ENCODE measurements at regions not wholly inside any gene's neighbourhood (a gene's known extent, or its start where the extent isn't known, plus 50 kb on each side); places are given as distances from the start of the nearest gene placed in this dataset.

DNA sequence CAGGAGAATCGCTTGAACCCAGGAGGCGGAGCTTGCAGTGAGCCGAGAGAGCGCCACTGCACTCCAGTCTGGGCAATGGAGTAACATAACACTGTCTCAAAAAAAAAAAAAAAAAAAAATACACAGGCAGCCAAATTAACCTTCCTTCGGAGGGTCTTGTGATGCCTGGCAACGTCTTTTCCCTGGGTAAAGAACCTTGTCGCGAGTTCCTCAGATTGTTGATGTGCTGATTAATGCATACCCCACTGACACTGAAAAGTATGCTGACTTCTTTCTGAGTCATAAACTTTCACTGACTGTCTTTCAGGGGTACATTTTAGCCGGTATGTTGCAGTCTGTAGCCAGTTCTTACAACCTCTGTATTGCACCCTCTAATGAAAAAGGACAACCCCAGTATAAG, 95.1 kb upstream of the SOD1 start:
- DNase-seq, result peak; percentile 22

- no peak for DNase-seq
These were observed 99.0 kb upstream of the SOD1 start for GRCh38 chr21:31560479-31560878.

- peak; percentile 98 for DNase-seq
These were observed 99.9 kb upstream of the SOD1 start for GRCh38 chr21:31559368-31560119.

DNA sequence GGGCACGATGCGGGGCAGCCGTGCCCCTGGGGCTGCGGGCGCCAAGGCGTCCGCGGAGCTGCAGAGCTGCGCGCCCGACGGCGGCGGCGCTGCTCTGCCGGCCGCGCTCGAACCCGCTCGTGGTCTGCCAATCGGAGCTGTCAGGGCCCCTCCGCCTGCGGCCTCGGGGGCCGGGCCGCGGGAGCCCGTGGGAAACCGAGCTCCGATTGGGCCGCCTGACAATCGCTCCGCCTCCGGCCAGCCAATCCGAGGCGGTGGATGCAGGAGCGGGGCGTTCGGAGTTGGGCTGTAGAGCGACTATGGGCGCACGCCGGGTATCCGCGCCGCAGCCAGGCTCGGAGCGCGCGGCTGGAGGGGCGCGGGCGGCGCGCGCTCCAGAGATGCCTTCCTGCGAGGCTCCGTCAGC, 100.5 kb upstream of the SOD1 start:
- peak; percentile 95 for DNase-seq

DNA sequence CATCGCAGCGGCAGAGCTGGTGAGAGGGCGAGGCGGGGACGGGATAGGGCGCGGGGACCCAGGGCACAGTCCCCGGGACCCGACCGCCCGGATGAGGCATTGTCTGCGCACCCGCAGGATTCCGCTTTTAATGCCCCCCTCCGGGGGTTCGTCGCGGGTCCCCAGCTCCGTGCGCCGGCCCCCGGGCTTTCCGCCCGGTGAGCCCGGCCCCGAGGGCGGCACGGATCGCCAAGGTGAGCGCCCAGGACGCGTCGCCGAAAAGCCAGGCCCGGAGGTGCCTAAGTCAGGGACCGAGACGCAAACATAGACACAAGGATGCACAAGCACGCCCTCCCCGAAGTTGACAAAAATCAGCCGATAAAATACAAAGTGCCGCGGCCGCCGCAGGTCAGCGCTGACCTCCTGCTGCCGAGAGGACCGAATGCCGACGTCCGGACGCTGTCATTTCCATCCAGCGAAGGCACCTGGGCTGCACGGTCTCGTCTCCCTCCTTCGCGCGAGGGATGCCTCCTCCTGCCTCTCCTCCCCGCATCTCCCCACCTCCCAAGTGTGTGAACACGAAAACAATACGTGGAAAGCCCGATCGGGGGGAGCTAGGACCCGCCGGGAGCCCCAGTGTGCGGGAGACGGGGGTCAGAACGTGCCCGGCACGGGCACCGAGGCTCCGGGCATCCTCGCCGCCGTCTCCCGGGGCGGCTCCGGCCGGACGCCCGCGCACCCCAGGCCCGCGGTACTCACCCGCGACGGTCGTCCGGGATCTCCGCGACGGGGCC, 101.1 kb upstream of the SOD1 start:
- DNase-seq, result peak; percentile 77

GRCh38 chr21:31557421-31558188, 101.9 kb upstream of the SOD1 start:
- DNase-seq, result peak; percentile 60

DNA sequence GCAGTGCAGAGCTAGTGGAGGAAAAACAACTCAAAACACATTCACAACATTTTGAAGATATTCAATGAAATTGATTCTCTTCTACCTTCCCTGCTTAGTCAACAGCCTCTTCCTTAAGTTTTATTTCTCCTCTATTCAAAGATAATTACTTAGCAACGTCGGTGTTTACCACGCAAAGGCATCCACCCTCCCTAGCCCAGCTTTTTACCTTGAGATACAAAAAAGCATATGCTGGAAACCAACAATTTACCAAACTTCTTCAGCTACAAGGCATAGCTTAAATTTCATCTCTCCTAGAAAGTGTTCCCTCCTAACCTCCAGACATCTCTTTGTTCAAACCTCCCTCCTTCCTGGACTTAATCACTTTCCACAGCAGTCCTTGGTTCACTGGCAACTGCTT, 102.8 kb upstream of the SOD1 start:
- DNase-seq, result no peak

DNA sequence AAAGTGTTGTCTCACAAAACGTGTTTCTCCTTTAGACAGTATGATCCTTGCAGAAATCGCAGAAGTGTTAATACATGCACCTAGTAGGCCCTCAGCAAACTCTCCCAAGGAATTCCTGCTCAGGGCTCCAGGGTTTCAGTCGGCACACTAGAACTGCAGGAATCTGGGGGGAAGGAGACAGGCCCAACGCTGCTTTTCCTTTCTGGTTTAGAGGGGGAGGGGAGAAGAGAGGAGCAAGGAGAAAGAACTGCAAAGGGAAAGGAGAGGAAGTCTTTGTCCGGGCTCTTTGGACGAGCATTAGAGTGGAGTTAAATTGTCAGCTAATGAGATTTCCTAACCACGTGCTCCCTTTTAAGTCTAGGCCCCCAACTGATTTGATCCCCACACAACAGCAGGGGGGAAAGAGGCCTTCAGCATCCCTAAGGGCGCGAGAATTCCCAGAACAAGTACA, 103.7 kb upstream of the SOD1 start:
- no peak for DNase-seq

- DNase-seq, result no peak
These were observed 104.9 kb upstream of the SOD1 start for GRCh38 chr21:31554511-31555022.

DNA sequence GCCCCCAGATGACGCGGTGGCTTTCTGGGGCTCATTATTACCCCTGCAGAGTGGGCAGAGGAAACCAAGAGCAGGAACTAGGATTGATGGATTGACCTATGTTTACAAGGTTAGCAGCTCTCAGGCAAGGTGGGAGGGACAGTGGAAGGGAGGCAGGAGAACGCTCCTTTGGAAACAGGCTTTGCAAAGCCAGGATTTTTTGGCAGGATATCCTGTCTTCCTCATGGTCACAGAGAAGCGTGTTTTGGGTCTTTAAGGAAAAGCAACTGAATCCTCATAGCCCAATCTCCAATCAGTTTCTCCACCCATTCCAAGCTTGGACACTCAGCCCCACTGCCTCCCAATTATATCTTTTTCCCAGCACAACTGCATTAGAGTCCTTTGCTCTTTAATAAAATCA, 105.6 kb upstream of the SOD1 start:
- DNase-seq, result no peak

DNA sequence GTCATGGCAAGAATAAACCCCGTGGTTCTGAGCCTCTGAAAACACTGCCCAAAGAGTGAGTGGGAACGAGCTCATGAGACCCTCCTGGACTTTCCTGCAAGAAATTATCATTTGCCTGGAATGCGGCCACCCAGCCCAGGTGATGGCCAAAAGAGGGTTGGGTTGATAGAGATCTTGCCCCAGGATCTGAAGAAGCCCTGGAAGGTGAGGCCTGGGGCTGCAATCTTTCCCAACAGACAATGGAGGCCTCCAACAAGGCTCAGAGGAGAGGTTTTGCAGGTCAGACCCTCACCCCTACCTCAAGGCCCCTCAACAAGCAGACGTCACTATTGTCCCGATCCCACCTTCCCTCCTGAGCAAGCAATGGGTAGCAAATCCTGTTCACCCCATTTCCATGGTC, 106.0 kb upstream of the SOD1 start:
- no peak for DNase-seq

- DNase-seq, result no peak
These were observed 106.7 kb upstream of the SOD1 start for GRCh38 chr21:31552826-31553225.

- DNase-seq, result no peak
These were observed 109.4 kb upstream of the SOD1 start for GRCh38 chr21:31550070-31550469.

DNA sequence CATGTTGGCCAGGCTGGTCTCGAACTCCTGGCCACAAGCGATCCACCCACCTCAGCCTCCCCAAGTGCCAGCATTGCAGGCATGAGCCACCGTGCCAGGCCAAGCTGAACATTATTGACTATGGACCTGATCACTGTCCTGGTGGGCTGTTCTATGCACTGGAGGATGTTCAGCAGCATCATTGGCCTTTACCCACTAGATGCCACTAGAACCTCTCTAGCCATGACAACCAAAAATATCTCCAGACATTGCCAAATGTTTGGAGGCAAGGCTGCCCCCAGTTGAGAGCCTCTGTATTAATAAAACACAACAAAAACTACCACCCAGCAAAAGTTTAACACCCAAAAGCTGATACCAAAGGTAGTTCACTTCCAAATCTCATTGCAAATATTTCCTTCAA, 110.8 kb upstream of the SOD1 start:
- no peak for DNase-seq

- no peak for DNase-seq
These were observed 112.9 kb upstream of the SOD1 start for GRCh38 chr21:31546443-31547170.

- DNase-seq, result no peak
These were observed 114.5 kb upstream of the SOD1 start for GRCh38 chr21:31545036-31545435.

- no peak for DNase-seq
These were observed 116.3 kb upstream of the SOD1 start for GRCh38 chr21:31543191-31543590.

DNA sequence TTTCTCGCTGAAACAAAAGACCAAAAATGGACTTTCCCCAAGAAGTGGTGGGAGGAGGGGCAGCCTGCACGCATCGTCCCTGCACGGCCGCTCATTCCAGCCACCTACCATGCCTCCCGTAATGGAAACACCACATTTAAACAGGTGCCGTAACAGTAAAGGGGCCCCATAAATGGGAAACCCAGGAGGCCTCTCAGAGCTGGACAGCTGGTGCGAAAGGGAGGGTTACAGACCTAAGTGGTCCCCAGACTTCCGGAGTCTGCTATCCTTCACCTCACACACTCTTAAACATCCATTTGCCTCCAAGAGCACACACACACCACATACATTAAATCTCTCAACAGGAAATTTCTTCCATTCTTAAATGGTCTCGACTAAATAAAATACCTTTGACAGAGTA, 120.7 kb upstream of the SOD1 start:
- peak; percentile 58 for DNase-seq

DNA sequence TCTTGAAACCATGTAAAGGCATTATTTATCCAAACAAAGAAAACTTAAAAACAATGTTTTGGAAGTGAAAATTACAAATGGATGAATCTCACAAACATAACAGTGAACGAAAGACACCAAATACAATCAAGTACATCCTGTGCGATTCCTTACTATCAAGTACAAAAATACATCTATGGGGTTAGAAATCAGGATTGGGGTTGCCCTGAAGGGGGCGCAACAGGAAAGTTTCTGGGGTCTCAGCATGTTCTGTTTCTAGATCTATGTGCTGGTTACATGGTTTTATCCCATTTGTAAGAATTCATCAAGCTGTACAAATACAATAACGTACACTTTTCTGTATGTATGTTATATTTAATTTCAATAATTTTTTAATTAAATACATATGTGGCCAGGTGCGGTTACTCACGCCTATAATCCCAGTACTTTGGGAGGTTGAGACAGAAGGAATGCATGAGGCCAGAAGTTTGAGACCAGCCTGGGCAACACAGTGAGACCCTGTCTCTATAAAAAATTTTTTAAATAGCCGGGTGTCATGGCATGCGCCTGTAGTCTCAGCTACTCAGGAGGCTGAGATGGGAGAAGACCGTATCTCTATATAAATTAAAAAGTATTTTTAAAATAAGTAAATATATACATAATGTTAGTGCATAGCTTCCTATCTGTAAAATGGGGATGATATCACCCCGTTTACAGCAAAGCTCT, 121.5 kb upstream of the SOD1 start:
- no peak for DNase-seq

DNA sequence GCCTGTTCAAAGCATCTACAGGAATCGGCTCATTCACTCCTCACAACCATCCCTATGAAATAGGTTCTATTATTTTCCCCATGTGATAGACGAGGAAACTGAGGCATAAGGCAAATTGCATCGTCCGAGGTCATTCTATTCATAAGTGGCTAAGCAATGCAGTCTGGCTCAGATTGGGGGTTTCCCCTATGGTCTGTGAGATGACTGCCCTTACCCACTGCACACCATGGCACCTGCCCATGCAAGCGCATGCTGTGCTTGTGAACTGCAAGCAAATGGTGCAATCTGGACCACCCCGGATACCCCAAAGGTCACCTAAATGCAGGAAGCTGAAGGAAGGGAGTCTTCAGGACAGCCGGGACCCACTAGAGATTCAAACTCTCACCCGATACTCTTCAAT, 123.4 kb upstream of the SOD1 start:
- no peak for DNase-seq

- DNase-seq, result peak; percentile 56
These were observed 127.5 kb upstream of the SOD1 start for GRCh38 chr21:31531967-31532366.

Measured in NCI-H2171 treated with DMSO at 0.1 percent for 48 hours (cell line).